AG04450 (cell line): ENCODE measurements at regions not wholly inside any gene's neighbourhood (a gene's known extent, or its start where the extent isn't known, plus 50 kb on each side); places are given as distances from the start of the nearest gene placed in this dataset.

Experiments used
- CTCF ChIA-PET: fragments of 300-600, 350-600 bp; formaldehyde crosslinking; extraction: SDS; loops from one replicate; lab custom pipeline; 2022; ENCODE audit warnings: antibody characterized with exemption, inconsistent platforms; lab: Charles Lee
- POLR2A ChIA-PET: fragments of 350-600 bp; formaldehyde crosslinking; extraction: SDS; loops from one replicate; lab custom pipeline; 2021; ENCODE audit warnings: antibody characterized with exemption, inconsistent platforms; lab: Yijun Ruan, JAX
- DNase-seq: peaks from one replicate; pipeline ENCODE4 v3.0.0-alpha.2; 2011; ENCODE audit warnings: low read depth, low spot score
- H3K27ac ChIP-seq: one replicate; pipeline ENCODE4 v1.5.1; 2012; ENCODE audit warnings: low read depth, low read length, control low read depth
- H3K27me3 ChIP-seq: one replicate; pipeline ENCODE4 v1.6.0; 2012; ENCODE audit warnings: low read length; ENCODE audit not compliant: control insufficient read depth, insufficient read depth
- H3K4me3 ChIP-seq: 2 replicates; pipeline ENCODE4 v1.5.1; 2011; ENCODE audit warnings: mild to moderate bottlenecking, low read depth, low read length, control low read depth
- H3K9me3 ChIP-seq: 2 replicates; pipeline ENCODE4 v1.5.1; 2012; ENCODE audit warnings: low read length; ENCODE audit not compliant: control insufficient read depth, insufficient read depth
- TF ChIP-seq, protein P1 (sequence below): IDR thresholded peaks from 2 replicates; pipeline ENCODE4 v1.5.1; 2011; ENCODE audit warnings: low read depth, low read length, control low read depth, inconsistent platforms

DNA sequence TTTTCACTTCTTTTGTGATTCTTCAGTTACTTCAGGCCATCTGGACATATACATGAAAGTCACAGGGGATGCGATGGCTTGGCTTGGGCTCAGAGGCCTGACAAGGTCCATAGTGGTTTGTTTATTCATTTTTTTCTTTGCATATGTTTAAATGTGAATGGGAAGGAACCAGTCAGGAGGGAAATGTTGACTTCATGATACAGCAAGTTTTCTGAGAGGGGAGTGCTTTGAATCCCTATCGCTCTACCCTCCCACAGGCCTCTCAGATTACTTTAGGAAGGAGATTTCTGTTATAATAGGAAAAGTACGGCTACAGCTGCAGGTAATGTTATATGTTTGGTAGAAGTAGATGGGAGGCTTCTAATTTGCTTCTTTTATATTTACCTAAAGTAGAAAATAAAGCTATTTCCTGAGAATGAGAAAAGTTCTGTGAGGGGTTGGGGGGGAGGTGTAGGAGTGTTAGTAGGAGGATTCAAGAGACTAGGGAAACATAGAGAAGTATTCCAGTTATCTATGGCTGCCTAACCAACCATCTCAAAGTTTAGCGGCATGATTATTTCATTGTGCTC, 322.9 kb downstream of the RAPGEF2 start:
- Histone ChIP-seq H3K27me3 (no peaks in the 10 kb centered on the region), H3K4me3 (no peak overlapping the region), H3K27ac (no peak overlapping the region), H3K9me3 (peaks cover 1% of the 10 kb centered on the region)
- POLR2A ChIA-PET, result no interaction called here
- TF ChIP-seq, protein P1, sequence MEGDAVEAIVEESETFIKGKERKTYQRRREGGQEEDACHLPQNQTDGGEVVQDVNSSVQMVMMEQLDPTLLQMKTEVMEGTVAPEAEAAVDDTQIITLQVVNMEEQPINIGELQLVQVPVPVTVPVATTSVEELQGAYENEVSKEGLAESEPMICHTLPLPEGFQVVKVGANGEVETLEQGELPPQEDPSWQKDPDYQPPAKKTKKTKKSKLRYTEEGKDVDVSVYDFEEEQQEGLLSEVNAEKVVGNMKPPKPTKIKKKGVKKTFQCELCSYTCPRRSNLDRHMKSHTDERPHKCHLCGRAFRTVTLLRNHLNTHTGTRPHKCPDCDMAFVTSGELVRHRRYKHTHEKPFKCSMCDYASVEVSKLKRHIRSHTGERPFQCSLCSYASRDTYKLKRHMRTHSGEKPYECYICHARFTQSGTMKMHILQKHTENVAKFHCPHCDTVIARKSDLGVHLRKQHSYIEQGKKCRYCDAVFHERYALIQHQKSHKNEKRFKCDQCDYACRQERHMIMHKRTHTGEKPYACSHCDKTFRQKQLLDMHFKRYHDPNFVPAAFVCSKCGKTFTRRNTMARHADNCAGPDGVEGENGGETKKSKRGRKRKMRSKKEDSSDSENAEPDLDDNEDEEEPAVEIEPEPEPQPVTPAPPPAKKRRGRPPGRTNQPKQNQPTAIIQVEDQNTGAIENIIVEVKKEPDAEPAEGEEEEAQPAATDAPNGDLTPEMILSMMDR, result no peak
- CTCF ChIA-PET, result no interaction called here
- DNase-seq, result no peak

DNA sequence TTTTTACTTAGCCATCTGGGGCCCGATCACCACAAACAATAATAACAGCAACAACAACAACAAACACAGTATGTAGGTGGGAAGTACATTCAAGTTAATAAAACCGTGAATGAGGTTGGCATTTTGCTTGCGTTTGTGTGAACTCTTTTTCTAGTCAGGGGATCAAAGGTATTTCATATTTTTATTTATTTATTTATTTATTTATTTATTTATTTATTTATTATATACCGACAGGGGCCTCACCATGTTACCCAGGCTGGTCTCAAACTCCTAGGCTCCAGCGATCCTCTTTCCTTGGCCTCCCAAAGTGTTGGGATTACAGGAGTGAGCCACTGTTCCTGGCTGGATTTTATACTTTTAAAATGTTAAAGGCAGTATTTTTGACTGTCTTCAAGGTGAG, 325.4 kb downstream of the RAPGEF2 start:
- Histone ChIP-seq H3K4me3 (no peak overlapping the region), H3K9me3 (no peaks in the 10 kb centered on the region), H3K27me3 (no peaks in the 10 kb centered on the region), H3K27ac (no peak overlapping the region)
- no peak for DNase-seq
- TF ChIP-seq, protein P1, result no peak
- CTCF ChIA-PET, result interaction anchor here (1.5 kb wide), 1 partner anchor 8 kb away, joined by 3 read pairs; no protein-coding TSS in a partner anchor
- POLR2A ChIA-PET, result no interaction called here

DNA sequence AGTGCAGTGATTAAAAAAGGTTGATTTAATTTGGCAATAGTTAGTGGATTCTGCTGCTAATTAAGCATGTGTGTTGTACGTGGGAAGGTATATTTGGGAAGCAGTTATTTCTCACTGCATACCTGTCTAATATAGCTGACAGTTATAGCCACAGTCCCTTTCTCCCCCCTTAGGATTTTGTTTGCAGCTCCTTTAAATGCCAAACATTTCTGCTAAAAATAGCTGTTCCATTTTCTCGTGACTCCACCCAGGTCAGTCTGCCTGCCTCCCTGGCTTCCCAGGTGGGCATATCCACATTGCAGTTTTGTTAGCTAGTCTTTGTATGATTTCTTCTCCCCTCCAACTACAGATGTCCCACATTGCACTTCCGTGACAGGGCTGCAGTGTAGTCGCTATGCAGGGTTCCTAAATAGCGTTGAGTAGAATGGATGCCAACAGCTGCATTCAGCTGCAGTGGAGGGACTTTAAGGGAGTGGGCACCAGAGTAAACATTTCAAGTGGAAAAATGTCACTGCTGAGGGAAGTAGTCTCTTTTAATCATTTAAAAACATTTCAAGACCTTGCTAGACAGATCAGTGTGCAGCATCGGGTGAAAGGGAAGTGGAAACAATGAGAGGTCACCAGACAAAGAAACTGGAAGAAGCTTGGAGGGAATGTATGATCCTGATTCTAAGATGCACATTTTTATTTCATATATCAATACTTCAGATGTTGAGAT, 326.3 kb downstream of the RAPGEF2 start:
- Histone ChIP-seq H3K4me3 (no peak overlapping the region), H3K9me3 (no peaks in the 10 kb centered on the region), H3K27ac (no peak overlapping the region), H3K27me3 (no peaks in the 10 kb centered on the region)
- POLR2A ChIA-PET, result no interaction called here
- TF ChIP-seq, protein P1, result no peak
- no peak for DNase-seq
- CTCF ChIA-PET, result interaction anchor here (1.5 kb wide), 1 partner anchor 9 kb away, joined by 3 read pairs; no protein-coding TSS in a partner anchor

DNA sequence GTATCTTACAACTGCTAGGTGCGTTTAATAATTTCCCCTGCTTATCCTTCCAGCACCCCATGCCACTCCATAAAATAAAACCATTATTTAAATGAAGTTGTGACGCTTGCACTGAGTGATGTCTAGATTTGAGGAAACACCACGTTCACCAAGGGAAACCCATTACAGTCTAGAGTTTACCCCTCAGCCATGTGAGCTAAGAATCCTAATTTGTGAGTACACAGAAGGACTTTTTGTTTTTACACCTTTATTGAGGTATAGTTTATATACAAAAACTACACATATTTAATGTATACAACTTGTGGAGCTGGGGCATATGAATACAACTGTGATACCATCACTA, 326.8 kb downstream of the RAPGEF2 start:
- no peak for DNase-seq
- H3K9me3 ChIP-seq, result no peaks in the 10 kb centered on the region
- CTCF ChIA-PET, result interaction anchor here (1.5 kb wide), 1 partner anchor 10 kb away, joined by 3 read pairs; no protein-coding TSS in a partner anchor
- H3K27ac ChIP-seq, result no peak overlapping the region
- POLR2A ChIA-PET, result no interaction called here
- TF ChIP-seq, protein P1, result no peak
- H3K4me3 ChIP-seq, result no peak overlapping the region
- H3K27me3 ChIP-seq, result no peaks in the 10 kb centered on the region

DNA sequence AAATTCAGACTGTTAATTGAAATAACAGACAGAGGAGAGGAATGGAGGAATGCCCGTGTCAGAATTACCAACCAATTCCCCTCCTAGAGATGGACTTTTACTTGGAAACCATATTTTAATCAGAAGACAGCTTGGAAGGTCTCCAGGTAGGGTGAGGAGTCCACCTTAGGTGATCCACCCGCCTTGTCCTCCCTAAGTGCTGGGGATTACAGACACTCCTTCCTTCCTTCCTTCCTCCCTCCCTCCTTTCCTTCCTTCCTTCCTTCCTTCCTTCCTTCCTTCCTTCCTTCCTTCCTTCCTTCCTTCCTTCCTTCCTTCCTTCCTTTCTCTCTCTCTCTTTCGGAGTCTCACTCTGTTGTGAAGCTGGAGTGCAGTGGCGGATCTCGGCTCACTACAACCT, 328.0 kb downstream of the RAPGEF2 start:
- H3K9me3 ChIP-seq, result no peaks in the 10 kb centered on the region
- no peak for DNase-seq
- CTCF ChIA-PET, result no interaction called here
- POLR2A ChIA-PET, result no interaction called here
- no peak overlapping the region for H3K4me3 ChIP-seq
- no peaks in the 10 kb centered on the region for H3K27me3 ChIP-seq
- no peak overlapping the region for H3K27ac ChIP-seq
- TF ChIP-seq, protein P1, result no peak
